ENCODE measurements at regions not wholly inside any gene's neighbourhood (a gene's known extent, or its start where the extent isn't known, plus 50 kb on each side); places are given as distances from the start of the nearest gene placed in this dataset.

- no peaks in the 10 kb centered on the region for H3K4me1 ChIP-seq
- H3K36me3 ChIP-seq = no peaks in the 10 kb centered on the region
- ATAC-seq = no peak
- intact Hi-C loops (cut with DNase I) = no loop called here
- WGBS, 2 donors = 87 to 90% methylated on average over 3 of the region's 3 CpGs
- no peak for DNase-seq
- no peak for TF ChIP-seq CTCF (IDR thresholded peaks at IDR 0.05)
- H3K27ac ChIP-seq = no peak overlapping the region
- no peak for FAIRE-seq
- no peaks in the 10 kb centered on the region for H3K27me3 ChIP-seq
- H3K4me3 ChIP-seq = no peak overlapping the region
- no peaks in the 10 kb centered on the region for H3K9me3 ChIP-seq
Measured at GRCh38 chr11:130631119-130631518, 182.7 kb downstream of the ADAMTS15 start.

- intact Hi-C loops (cut with DNase I) = no loop called here
- no peaks in the 10 kb centered on the region for H3K9me3 ChIP-seq
- no peak for TF ChIP-seq CTCF (IDR thresholded peaks at IDR 0.05)
- H3K27ac ChIP-seq = no peak overlapping the region
- ATAC-seq (no peak), DNase-seq (no peak), FAIRE-seq (no peak)
- H3K4me3 ChIP-seq = no peak overlapping the region
- no peaks in the 10 kb centered on the region for H3K4me1 ChIP-seq
- 51 to 56% methylated on average over 2 of the region's 2 CpGs for WGBS, 2 donors
- H3K36me3 ChIP-seq = no peaks in the 10 kb centered on the region
- H3K27me3 ChIP-seq = no peaks in the 10 kb centered on the region
Measured at GRCh38 chr11:130633466-130633865, 185.0 kb downstream of the ADAMTS15 start.

GRCh38 chr11:130634186-130634585 is 185.7 kb downstream of the ADAMTS15 start:
- TF ChIP-seq CTCF (IDR thresholded peaks at IDR 0.05) = no peak
- Histone ChIP-seq H3K27me3 (no peaks in the 10 kb centered on the region), H3K4me1 (no peaks in the 10 kb centered on the region), H3K4me3 (no peak overlapping the region), H3K9me3 (no peaks in the 10 kb centered on the region), H3K36me3 (no peaks in the 10 kb centered on the region), H3K27ac (no peak overlapping the region)
- WGBS, 2 donors = 84 to 89% methylated on average over 4 of the region's 4 CpGs
- no peak for DNase-seq
- no peak for FAIRE-seq
- intact Hi-C loops (cut with DNase I) = no loop called here
- ATAC-seq = no peak

DNA sequence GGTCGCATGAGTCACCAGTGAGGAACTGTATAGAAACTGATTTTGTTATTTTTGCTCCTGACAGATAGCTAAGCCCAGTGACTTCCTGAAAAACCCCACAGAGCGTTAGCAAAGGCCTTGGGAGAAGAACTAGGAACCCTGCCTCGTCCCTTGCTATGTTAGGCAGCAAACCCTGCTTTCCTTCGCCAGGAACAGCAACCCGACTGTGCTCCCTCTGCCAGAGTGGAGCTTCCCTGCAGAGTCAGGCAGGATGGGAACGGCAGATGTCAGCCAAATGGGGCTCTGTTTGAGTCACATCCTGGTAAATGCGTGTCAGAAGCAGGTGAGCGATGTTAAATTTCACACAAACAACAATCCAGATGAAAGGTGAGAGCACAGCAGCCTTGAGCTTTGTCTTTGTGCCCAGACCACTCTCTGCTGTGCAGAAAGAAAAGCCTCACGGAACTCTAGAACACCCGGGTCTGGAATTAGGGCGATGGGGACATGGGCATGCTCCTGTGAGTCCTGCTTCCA is 186.6 kb downstream of the ADAMTS15 start:
- no peak for ATAC-seq
- 53 to 61% methylated on average over 11 of the region's 11 CpGs for WGBS, 2 donors
- Histone ChIP-seq H3K36me3 (no peaks in the 10 kb centered on the region), H3K4me3 (no peak overlapping the region), H3K27me3 (no peaks in the 10 kb centered on the region), H3K9me3 (no peaks in the 10 kb centered on the region), H3K4me1 (no peaks in the 10 kb centered on the region), H3K27ac (no peak overlapping the region)
- intact Hi-C loops (cut with DNase I) = no loop called here
- no peak for DNase-seq
- no peak for FAIRE-seq
- no peak for TF ChIP-seq CTCF (IDR thresholded peaks at IDR 0.05)

DNA sequence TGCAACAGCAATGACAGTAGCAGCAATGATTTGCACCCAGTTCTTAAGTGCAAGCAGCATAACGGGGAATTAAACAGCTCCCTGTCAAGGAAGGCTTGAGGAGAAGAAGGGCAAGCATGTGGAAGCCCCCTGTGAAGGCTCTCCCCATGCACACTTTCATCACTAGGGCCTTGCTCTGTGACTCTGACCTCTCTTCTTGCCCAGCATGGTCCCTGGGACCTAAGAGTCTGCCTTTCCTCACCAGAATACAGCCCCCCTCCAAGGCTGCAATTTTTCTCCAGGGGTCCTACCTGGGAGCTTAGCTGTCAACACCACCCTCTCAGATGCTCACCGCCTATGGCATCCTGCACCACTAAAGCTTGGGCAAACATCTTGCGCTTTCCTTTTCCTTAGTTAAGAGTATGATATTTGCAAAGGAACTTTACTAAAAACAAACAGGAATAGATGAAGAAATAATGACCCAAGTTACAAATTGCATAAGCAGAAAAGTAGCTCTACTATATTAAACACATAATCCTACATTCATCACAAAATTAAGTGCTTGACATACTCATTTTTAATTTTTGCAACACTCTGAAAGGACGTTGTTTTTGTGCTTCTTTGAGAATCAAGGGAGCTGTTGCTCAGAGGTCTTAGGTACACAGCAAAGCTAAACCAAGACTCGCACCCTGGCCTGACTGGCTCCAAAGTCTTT is 187.6 kb downstream of the ADAMTS15 start:
- Histone ChIP-seq H3K4me3 (no peak overlapping the region), H3K27ac (no peak overlapping the region), H3K36me3 (no peaks in the 10 kb centered on the region), H3K4me1 (no peaks in the 10 kb centered on the region), H3K9me3 (no peaks in the 10 kb centered on the region), H3K27me3 (no peaks in the 10 kb centered on the region)
- ATAC-seq (no peak), DNase-seq (no peak), FAIRE-seq (no peak)
- no peak for TF ChIP-seq CTCF (IDR thresholded peaks at IDR 0.05)
- 81 to 83% methylated on average over 5 of the region's 5 CpGs for WGBS, 2 donors
- intact Hi-C loops (cut with DNase I) = no loop called here
